ENCODE measurements at regions not wholly inside any gene's neighbourhood (a gene's known extent, or its start where the extent isn't known, plus 50 kb on each side); places are given as distances from the start of the nearest gene placed in this dataset.

GRCh38 chr5:120080781-120081180, 383.3 kb upstream of the PRR16 start:
- Mint-ChIP-seq H3K9me3 (no peaks in the 10 kb centered on the region), H3K4me3 (no peak overlapping the region), H3K36me3 (ENCODE audit: low read depth) (no peaks in the 10 kb centered on the region), H3K27ac (no peak overlapping the region), H3K4me1 (ENCODE audit: low read depth) (no peaks in the 10 kb centered on the region), H3K27me3 (ENCODE audit: insufficient read depth) (no peaks in the 10 kb centered on the region)
- no peak for TF ChIP-seq CTCF (IDR thresholded peaks at IDR 0.05)
- DNase-seq = no peak

GRCh38 chr5:120082316-120083068, 381.6 kb upstream of the PRR16 start:
- H3K9me3 Mint-ChIP-seq = no peaks in the 10 kb centered on the region
- H3K27ac Mint-ChIP-seq = no peak overlapping the region
- TF ChIP-seq CTCF (IDR thresholded peaks at IDR 0.05) = peak; percentile 56
- H3K4me1 Mint-ChIP-seq (ENCODE audit: low read depth) = no peaks in the 10 kb centered on the region
- H3K36me3 Mint-ChIP-seq (ENCODE audit: low read depth) = no peaks in the 10 kb centered on the region
- H3K27me3 Mint-ChIP-seq (ENCODE audit: insufficient read depth) = no peaks in the 10 kb centered on the region
- no peak overlapping the region for H3K4me3 Mint-ChIP-seq
- DNase-seq = no peak

GRCh38 chr5:120083851-120084542, 380.1 kb upstream of the PRR16 start:
- Mint-ChIP-seq H3K36me3 (ENCODE audit: low read depth) (no peaks in the 10 kb centered on the region), H3K9me3 (no peaks in the 10 kb centered on the region), H3K4me1 (ENCODE audit: low read depth) (peaks cover 11% of the 10 kb centered on the region), H3K27me3 (ENCODE audit: insufficient read depth) (no peaks in the 10 kb centered on the region), H3K4me3 (no peak overlapping the region), H3K27ac (no peak overlapping the region)
- TF ChIP-seq CTCF (IDR thresholded peaks at IDR 0.05) = no peak
- no peak for DNase-seq

GRCh38 chr5:120084543-120084870, 379.6 kb upstream of the PRR16 start:
- Mint-ChIP-seq H3K9me3 (no peaks in the 10 kb centered on the region), H3K27me3 (ENCODE audit: insufficient read depth) (no peaks in the 10 kb centered on the region), H3K36me3 (ENCODE audit: low read depth) (no peaks in the 10 kb centered on the region), H3K27ac (no peak overlapping the region), H3K4me3 (no peak overlapping the region), H3K4me1 (ENCODE audit: low read depth) (peaks cover 12% of the 10 kb centered on the region)
- TF ChIP-seq CTCF (IDR thresholded peaks at IDR 0.05) = no peak
- DNase-seq = no peak

GRCh38 chr5:120086081-120086480, 378.0 kb upstream of the PRR16 start:
- no peak overlapping the region for H3K4me3 Mint-ChIP-seq

More at GRCh38 chr5:120086081-120086480, 378.0 kb upstream of the PRR16 start:
- H3K27ac Mint-ChIP-seq = no peak overlapping the region
- H3K9me3 Mint-ChIP-seq = no peaks in the 10 kb centered on the region
- H3K36me3 Mint-ChIP-seq (ENCODE audit: low read depth) = no peaks in the 10 kb centered on the region
- DNase-seq = no peak
- H3K4me1 Mint-ChIP-seq (ENCODE audit: low read depth) = peaks cover 12% of the 10 kb centered on the region
- no peak for TF ChIP-seq CTCF (IDR thresholded peaks at IDR 0.05)
- H3K27me3 Mint-ChIP-seq (ENCODE audit: insufficient read depth) = no peaks in the 10 kb centered on the region
